Activated naive CD4-positive, alpha-beta T cell treated with Interleukin-2 at 50 U/mL for 16 hours (primary cell): ENCODE measurements at regions not wholly inside any gene's neighbourhood (a gene's known extent, or its start where the extent isn't known, plus 50 kb on each side); places are given as distances from the start of the nearest gene placed in this dataset.

Experiments used
- DNase-seq: peaks from one replicate; pipeline ENCODE4 v3.0.0-alpha.2; 2020

DNA sequence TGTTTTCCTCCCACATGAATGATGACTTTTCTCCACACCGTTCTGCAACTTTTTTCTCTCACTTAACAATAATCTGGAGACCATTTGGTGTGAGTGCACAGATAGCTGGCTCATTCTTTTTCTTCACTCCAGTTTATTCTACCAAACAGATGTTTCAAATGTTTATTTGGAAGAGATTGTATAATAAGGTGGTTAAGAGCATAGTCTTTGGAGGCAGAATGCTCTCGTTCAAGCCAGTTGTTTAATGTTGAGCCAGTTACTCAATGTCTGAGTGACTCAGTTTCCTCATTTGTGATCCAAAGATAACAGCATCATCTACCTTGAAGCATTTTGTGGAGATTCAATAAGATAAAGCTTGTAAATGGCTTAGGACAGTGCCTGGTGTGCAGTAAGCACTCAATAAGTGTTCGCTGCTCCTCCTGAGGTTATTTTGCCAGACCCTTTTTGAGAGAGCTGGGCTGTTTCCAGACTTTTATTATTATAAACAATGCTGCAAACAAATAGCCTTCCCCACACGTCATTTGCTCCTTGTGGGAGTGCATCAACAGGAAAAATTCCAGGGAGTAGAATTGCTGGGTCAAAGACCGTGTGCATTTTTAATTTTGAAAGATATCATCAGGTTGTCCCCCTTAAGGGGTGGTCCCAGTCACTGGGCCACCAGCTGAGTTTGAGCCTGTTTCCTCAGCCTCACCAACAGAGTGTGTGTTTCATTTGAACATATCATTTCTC is 70.6 kb downstream of the VEGFA start:
- DNase-seq, result no peak

DNA sequence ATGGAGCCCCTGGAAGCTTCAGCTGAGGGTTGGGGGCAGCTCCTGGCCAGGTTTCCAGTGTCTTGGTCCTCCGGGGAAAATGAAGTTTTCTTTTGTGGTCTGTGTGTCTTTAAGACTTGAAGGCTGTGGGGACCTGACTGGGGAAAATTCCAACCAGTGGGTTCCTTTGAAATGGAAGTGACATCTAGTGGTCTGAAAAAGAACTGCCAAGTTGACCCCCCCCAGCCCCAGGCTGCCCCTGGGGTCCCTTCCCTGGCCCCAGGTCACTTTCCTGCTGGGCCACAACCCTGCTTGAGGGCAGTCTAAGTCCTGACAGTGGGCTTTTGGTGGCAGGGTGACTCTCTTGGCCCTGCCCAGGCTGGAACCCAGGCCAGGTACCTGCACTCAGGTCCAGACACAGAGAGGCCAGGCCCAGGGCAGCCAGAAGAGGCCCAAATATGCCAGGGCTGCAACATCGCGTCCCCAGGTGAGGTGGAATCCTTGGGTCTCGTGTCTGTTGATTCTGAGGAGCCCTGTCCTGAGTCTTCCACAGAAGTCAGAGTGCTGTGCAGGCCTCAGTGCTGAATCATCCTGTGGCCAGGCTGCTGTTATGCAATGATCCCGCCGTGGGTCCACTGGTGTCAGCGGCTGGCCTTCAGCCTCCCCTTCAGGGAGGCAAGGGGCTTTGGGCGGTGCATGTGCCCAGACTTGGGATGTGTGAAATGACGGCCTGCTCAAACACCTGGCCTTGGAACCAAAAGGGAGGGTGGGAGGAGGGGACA is 68.4 kb downstream of the VEGFA start:
- no peak for DNase-seq

DNA sequence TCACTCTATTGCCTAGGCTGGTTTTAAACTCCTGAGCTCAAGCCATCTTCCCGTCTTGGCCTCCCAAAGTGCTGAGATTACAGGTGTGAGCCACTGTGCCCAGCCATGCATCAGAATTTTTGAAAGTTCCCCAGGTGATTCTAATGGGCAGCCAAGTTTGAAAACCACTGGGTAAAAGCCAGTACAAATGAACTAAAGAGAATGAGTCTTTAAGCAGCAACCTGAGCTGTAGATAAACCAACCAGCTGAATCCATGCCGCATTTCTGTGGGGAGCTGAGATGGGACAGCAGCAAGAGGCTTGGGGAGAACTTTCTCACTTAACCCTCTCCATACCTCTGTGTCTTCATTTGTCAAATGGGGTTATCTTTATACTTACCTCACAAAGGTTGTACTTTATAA is 67.5 kb downstream of the VEGFA start:
- DNase-seq, result no peak

- no peak for DNase-seq
Measured at GRCh38 chr6:43836507-43837240, 66.7 kb downstream of the VEGFA start.
